K562 (cell line): ENCODE measurements at regions not wholly inside any gene's neighbourhood (a gene's known extent, or its start where the extent isn't known, plus 50 kb on each side); places are given as distances from the start of the nearest gene placed in this dataset.

Experiments
- ATAC-seq: fragments of 200-7000 bp; cut with Tn5 transposase; 3 replicates; pipeline ENCODE4 v1.9.1; 2020; ENCODE audit warnings: moderate library complexity
- BruUV-seq: library from RNA; stranded (reverse); fragments of 400-500 nt; replicated peaks from 2 replicates; lab custom pipeline; 2021; lab: Mats Ljungman, UMichigan
- CTCF ChIA-PET: fragments of 300-600 bp; formaldehyde crosslinking; extraction: SDS; loops from one replicate; lab custom pipeline; 2021; ENCODE audit warnings: low intra/inter-chr PET ratio; lab: Yijun Ruan, JAX
- POLR2A ChIA-PET: fragments of 300-600, 350-650 bp; sonication (Branson Sonifier 250); formaldehyde crosslinking; extraction: SDS; loops from one replicate; lab custom pipeline; 2021; ENCODE audit warnings: antibody characterized with exemption, inconsistent platforms; lab: Yijun Ruan, JAX
- DNase-seq, 4 experiments: peaks; one replicate each; pipeline versions ENCODE4 v3.0.0 to v3.0.0-alpha.2; 2011 to 2018; ENCODE audit warnings: low spot score in 3 of 4, mixed read lengths in 3 of 4; ENCODE audit errors: extremely low read depth in 1 of 4
- FAIRE-seq: peaks from 2 replicates; lab custom pipeline; 2011; peaks lifted over from hg19 to GRCh38; lab: Jason Lieb, UNC
- H2AFZ ChIP-seq: 2 replicates; pipeline ENCODE4 v1.6.0; 2011; ENCODE audit warnings: low read depth, low read length, control low read depth, inconsistent platforms
- H3K27ac ChIP-seq: fragments of 200-600 bp; 3 replicates; pipeline ENCODE4 v1.8.0; 2011; ENCODE audit warnings: low read depth, mild to moderate bottlenecking, control low read depth, inconsistent platforms, low read length, moderate library complexity, mixed read lengths; ENCODE audit errors: extremely low read depth
- H3K27me3 ChIP-seq, 2 experiments: fragments of 300-600 bp in 1 of 2; 2 replicates in 1 of 2; 3 replicates in 1 of 2; pipeline versions ENCODE4 v1.6.0 to v1.8.0; 2011; ENCODE audit warnings: inconsistent platforms in 2 of 2, low read length in 2 of 2, mild to moderate bottlenecking in 1 of 2, mixed read lengths in 1 of 2, moderate library complexity in 1 of 2; ENCODE audit not compliant: control insufficient read depth in 2 of 2, insufficient read depth in 2 of 2
- H3K36me3 ChIP-seq: fragments of 300-600 bp; 3 replicates; pipeline ENCODE4 v1.8.0; 2011; ENCODE audit warnings: mild to moderate bottlenecking, low read length, inconsistent platforms; ENCODE audit not compliant: control insufficient read depth, insufficient read depth
- H3K4me1 ChIP-seq, 2 experiments: fragments of 200-600 bp in 1 of 2; replicated peaks in 1 of 2; 2 replicates in 1 of 2; 3 replicates in 1 of 2; pipeline versions ENCODE4 v1.5.1 to v1.8.0; 2011; ENCODE audit warnings: inconsistent platforms in 2 of 2, low read length in 2 of 2, mild to moderate bottlenecking in 1 of 2, mixed read lengths in 1 of 2, moderate library complexity in 1 of 2; ENCODE audit not compliant: control insufficient read depth in 2 of 2, insufficient read depth in 2 of 2
- H3K4me2 ChIP-seq: 2 replicates; pipeline ENCODE4 v1.6.1; 2011; ENCODE audit warnings: low read length, control low read depth, inconsistent platforms, mixed read lengths; ENCODE audit not compliant: insufficient read depth
- H3K4me3 ChIP-seq: fragments of 200-600 bp; sonication (generic), shearing (Covaris generic); 2 replicates; pipeline ENCODE4 v1.5.1; 2016; ENCODE audit warnings: control low read depth, inconsistent platforms
- H3K79me2 ChIP-seq: fragments of 200-600 bp; 3 replicates; pipeline ENCODE4 v1.8.0; 2011; ENCODE audit warnings: low read length, inconsistent platforms; ENCODE audit not compliant: control insufficient read depth, insufficient read depth
- H3K9ac ChIP-seq, 2 experiments: 2 replicates each; pipeline versions ENCODE4 v1.6.0 to v1.6.1; 2011; ENCODE audit warnings: low read depth in 2 of 2, low read length in 2 of 2, control low read depth in 1 of 2, inconsistent platforms in 1 of 2, mild to moderate bottlenecking in 1 of 2, mixed read lengths in 1 of 2; ENCODE audit not compliant: insufficient read depth in 1 of 2
- H3K9me1 ChIP-seq: one replicate; pipeline ENCODE4 v1.6.0; 2011; ENCODE audit warnings: inconsistent platforms, mild to moderate bottlenecking, low read length, moderate library complexity; ENCODE audit not compliant: control insufficient read depth, insufficient read depth
- H3K9me3 ChIP-seq: replicated peaks from 2 replicates; pipeline ENCODE4 v1.5.1; 2011; ENCODE audit warnings: low read depth, low read length, inconsistent platforms; ENCODE audit not compliant: control insufficient read depth, insufficient read depth
- H4K20me1 ChIP-seq: replicated peaks from 2 replicates; pipeline ENCODE4 v1.6.1; 2011; ENCODE audit warnings: low read length, inconsistent platforms, mixed read lengths; ENCODE audit not compliant: control insufficient read depth, insufficient read depth
- ARID3B ChIP-seq: fragments of 250-450 bp; sonication (Bioruptor Pico); IDR thresholded peaks from 2 replicates; pipeline ENCODE4 v1.4.0; 2020; ENCODE audit warnings: borderline replicate concordance
- HBP1 ChIP-seq: fragments of 450-650 bp; formaldehyde crosslinking; IDR thresholded peaks from 2 replicates; pipeline ENCODE4 v1.4.0; 2022; ENCODE audit warnings: missing genetic modification characterization
- HNRNPL ChIP-seq: fragments of 200-400 bp; formaldehyde crosslinking; IDR thresholded peaks from 2 replicates; pipeline ENCODE4 v1.6.1; 2017; ENCODE audit warnings: low read depth, mild to moderate bottlenecking, low read length
- NFE2 ChIP-seq: IDR thresholded peaks from 2 replicates; pipeline ENCODE4 v1.6.1; 2014; ENCODE audit warnings: antibody characterized with exemption, low read depth
- NRF1 ChIP-seq, 2 experiments: fragments of 450-650 bp; IDR thresholded peaks in 1 of 2; conservative IDR thresholded peaks in 1 of 2; 2 replicates each; pipeline ENCODE4 v1.6.1; 2014; ENCODE audit warnings: mild to moderate bottlenecking in 2 of 2
- SETDB1 ChIP-seq: IDR thresholded peaks from one replicate; pipeline ENCODE4 v1.6.1; 2012; ENCODE audit warnings: low read length, control low read depth, inconsistent platforms
- SMAD2 ChIP-seq: fragments of 150-350 bp; IDR thresholded peaks from 2 replicates; pipeline ENCODE4 v1.6.1; 2014; ENCODE audit warnings: low read depth, mild to moderate bottlenecking, low read length
- SNRNP70 ChIP-seq: fragments of 200-400 bp; formaldehyde crosslinking; optimal IDR thresholded peaks from 2 replicates; pipeline ENCODE3; 2017; ENCODE audit warnings: low read depth, low read length
- SP1 ChIP-seq: sonication (generic); formaldehyde crosslinking; IDR thresholded peaks from 2 replicates; pipeline ENCODE4 v1.8.1; 2022; ENCODE audit warnings: mild to moderate bottlenecking, missing genetic modification reagents
- SP2 ChIP-seq: IDR thresholded peaks from 2 replicates; pipeline ENCODE4 v1.6.1; 2011; ENCODE audit warnings: mild to moderate bottlenecking, low read depth, low read length, moderate library complexity; ENCODE audit not compliant: poor library complexity, severe bottlenecking; ENCODE audit errors: extremely low read depth
- TAF1 ChIP-seq: IDR thresholded peaks from 2 replicates; pipeline ENCODE4 v1.6.1; 2011; ENCODE audit warnings: mild to moderate bottlenecking, low read length, moderate library complexity; ENCODE audit not compliant: insufficient read depth, control insufficient read depth, severe bottlenecking; ENCODE audit errors: extremely low read depth
- U2AF1 ChIP-seq: fragments of 200-400 bp; formaldehyde crosslinking; optimal IDR thresholded peaks from 2 replicates; pipeline ENCODE3; 2017; ENCODE audit warnings: mild to moderate bottlenecking, low read depth, low read length, moderate library complexity
- ZNF583 ChIP-seq: fragments of 250-450 bp; sonication (Bioruptor Pico); IDR thresholded peaks from 2 replicates; pipeline ENCODE4 v1.4.0; 2020
- whole genome bisulfite sequencing: fragments of 100-300 bp; shearing (Covaris generic); methylation state at CpG from one replicate; pipeline ENCODE4 v1.1.6; 2016; ENCODE audit warnings: low coverage, mixed read lengths; ENCODE audit not compliant: insufficient coverage; ENCODE audit errors: missing lambda C conversion rate; 5-methylcytosine and 5-hydroxymethylcytosine counted together
- in situ Hi-C: fragments of 300-500 bp; cut with MboI; formaldehyde crosslinking; loops from 4 replicates; pipeline ENCODE4 v1.15.0; 2018; ENCODE audit warnings: inconsistent platforms, mixed read lengths
- intact Hi-C: fragments of 100-400 bp; cut with micrococcal nuclease; formaldehyde crosslinking; loops from 2 replicates; pipeline ENCODE4 v1.14.2; 2022

GRCh38 chr5:163660486-163660885, 155.1 kb downstream of the MAT2B start (continued):
- TF ChIP-seq U2AF1 = no peak
- no peak for TF ChIP-seq TAF1

- DNase-seq (no peak), ATAC-seq (no peak), FAIRE-seq (no peak)
- WGBS = 0% methylated on average over 1 of the region's 1 CpG
- Histone ChIP-seq H3K9me3 (0 out of 2 replicates have a peak, but pooled peaks cover 2% of the 10 kb centered on the region), H3K36me3 (no peaks in the 10 kb centered on the region), H3K4me3 (no peak overlapping the region), H3K79me2 (no peaks in the 10 kb centered on the region), H4K20me1 (no peaks in the 10 kb centered on the region), H3K4me2 (no peak overlapping the region), H3K9me1 (no peaks in the 10 kb centered on the region), H2AFZ (no peak overlapping the region), H3K27ac (no peak overlapping the region), H3K4me1 (no peaks in the 10 kb centered on the region), H3K27me3 (no peaks in the 10 kb centered on the region), H3K9ac (no peak overlapping the region)
- no TSS peak for BruUV-seq
- POLR2A ChIA-PET = no interaction called here
- CTCF ChIA-PET = no interaction called here
- intact Hi-C loops = no loop called here
- in situ Hi-C loops = no loop called here
- TF ChIP-seq SNRNP70 (no peak), ARID3B (CRISPR knock-in tag) (no peak), SP1 (CRISPR knock-in tag) (no peak), SP2 (no peak), ZNF583 (no peak), HNRNPL (no peak), HBP1 (CRISPR knock-in tag) (no peak), SMAD2 (no peak), SETDB1 (no peak), NRF1 (conservative IDR thresholded peaks at IDR 0.05 in 1 of 2, IDR thresholded peaks at IDR 0.05 in 1 of 2) (no peak), NFE2 (no peak)
Observed at GRCh38 chr5:163661360-163661759, 155.9 kb downstream of the MAT2B start.
